ENCODE measurements at regions not wholly inside any gene's neighbourhood (a gene's known extent, or its start where the extent isn't known, plus 50 kb on each side); places are given as distances from the start of the nearest gene placed in this dataset.
A peak's percentile ranks its signal among the peaks of the same experiment; 100 is the strongest.

DNA sequence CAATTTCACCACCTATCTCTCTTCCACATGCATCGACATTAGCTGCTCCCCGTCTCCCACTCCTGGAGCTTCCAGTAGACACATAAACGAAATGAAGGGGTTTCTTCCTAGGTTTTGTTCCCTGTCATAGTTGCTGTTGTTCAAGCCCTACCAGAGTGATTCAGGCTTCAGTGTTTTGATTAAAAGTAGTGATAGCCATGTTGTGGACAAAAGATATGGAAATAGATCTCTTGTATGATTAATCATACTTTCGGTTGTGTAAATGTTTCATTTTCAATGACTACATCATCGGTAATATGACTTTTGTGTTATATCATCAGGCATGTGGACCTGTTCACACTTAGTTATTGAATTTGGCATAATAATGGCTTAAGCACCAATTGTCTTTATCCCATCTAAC lies 96.5 kb upstream of the KLF3 start:
- DNase-seq = no peak

DNA sequence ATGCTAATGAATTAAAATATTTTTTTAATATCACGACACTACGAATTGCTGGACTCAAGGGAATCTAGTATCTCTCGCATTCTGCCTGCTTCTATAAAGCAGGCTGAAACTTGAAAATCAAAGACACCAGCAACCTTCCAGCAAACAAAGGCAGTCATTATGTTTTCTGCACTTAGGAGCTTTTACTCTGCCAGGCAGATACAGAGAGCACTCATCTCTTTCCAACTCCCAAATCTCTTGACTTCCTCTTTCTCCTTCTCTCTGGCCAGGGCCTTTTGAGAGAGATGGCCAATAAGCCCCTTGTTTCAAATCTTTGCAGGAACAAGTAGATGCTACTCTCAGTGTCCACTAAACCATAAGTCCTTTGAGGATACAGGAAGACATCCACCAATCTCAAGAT lies 95.2 kb upstream of the KLF3 start:
- no peak for DNase-seq

DNA sequence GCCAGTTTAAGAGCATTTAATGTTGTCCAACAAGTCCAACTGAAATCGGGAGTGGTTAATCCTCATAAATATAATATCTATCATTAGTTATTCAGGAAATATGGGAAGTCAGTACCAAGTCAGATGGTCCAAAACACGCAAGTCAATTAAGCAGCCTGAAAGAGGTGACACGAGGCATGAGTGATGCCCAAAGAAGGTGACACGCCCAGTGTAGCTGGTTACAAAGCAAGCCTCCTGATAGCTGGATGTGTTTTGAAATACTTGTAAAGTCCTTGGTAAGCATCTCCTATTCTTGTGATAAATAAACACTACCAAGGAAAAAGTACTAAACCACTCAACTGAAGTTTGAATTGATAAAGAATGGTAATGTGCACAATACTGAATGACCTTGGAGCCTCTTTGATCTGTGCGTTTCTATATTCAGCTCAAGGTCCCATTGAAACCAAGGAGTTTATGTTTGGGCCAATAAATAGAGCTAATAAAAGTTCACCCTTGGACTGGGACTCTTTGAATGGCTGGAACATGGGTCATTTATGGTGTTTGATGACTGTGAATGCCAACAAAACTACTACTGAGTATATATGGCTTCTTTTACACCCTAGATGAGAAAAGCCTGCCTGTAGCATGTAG lies 93.2 kb upstream of the KLF3 start:
- DNase-seq = no peak

DNA sequence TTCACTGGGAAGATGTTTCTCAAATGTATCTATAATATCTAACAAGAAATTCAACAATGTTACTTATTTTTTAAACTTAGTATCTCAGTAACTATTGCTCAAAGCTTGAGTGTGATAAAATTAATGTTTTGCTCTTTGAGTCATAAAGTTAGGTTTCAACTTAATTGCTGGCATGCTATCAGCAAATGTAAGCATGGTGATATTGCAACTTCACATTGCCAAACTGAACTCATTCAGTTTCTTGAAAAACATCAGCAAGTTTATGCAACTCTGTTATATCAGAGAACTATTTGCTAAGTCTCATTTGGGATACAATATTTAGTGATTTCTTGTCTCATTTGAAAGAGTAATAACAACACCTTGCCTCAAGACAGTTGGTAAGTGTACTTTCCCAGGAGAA lies 91.2 kb upstream of the KLF3 start:
- no peak for DNase-seq

DNA sequence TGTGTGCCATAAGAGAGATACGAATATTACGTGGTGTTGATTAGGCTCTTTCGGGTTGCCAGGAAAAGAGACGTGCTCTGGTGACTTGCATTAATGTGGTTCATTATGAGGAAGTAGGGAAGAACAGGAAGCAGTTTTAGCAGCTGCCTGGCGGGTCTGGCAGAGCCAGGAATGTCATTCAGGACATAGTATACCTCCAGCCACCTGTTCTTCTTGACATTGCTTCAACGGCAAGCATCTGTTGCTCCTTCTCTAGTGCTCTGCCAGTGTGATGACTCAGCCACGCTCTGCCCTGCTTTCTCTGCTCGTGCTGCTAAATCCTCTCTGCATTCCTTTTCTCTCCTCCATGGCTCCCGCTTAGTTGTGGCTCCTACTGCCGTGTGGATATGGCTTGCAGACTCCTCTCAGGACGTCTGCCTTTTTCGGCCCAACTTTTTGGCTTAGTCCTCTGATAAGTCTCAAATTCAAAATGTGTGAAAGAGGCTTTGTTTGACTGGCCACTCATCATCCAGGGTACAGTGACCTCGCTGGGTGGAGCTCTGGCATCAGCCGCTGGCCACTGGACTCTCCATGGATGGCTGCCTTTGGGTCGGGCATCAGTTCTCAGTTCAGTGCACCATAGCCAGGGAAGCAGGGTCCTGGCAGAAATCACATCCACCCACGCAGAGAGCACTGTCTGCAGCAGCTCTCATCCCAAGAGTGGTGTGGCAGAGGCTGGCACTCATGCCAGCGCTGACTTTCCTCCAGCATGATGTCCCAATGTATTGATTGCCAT lies 89.3 kb upstream of the KLF3 start:
- DNase-seq = no peak

DNA sequence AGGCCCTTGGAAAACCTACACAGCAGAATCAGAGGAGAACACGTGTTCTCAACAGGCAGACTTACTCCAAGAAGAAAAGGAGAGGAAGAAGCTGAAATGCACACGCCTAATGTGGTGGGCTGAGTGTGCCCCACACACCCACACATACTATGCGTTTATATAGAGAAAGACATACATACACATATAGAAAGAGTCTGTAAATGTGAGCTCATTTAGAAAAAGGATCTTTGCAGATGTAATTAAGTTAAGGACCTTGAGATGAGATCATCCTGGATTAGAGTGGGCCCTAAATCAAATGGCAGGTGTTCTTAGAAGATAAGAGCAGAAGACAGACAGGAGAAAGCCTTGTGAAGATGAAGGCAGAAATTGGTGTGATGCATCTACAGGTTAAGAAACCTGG lies 87.2 kb upstream of the KLF3 start:
- DNase-seq = no peak

DNA sequence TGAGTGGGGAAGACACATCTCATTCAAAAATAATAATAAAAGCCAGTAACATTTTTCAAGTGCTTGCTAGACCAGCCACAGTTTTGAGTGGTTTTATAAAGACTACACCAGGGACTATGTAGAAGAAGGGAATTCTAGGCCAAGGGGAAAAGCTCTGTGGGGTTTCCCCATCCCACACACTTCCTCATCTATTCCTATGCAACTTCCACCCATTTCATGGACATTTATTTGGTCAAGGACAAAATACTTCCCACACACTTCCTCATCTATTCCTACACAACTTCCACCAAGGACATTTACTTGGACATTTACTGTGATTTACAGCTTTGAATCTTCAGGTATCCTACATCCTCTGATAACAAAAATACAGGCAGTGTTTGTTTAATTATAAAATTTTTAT lies 86.5 kb upstream of the KLF3 start:
- no peak for DNase-seq

DNA sequence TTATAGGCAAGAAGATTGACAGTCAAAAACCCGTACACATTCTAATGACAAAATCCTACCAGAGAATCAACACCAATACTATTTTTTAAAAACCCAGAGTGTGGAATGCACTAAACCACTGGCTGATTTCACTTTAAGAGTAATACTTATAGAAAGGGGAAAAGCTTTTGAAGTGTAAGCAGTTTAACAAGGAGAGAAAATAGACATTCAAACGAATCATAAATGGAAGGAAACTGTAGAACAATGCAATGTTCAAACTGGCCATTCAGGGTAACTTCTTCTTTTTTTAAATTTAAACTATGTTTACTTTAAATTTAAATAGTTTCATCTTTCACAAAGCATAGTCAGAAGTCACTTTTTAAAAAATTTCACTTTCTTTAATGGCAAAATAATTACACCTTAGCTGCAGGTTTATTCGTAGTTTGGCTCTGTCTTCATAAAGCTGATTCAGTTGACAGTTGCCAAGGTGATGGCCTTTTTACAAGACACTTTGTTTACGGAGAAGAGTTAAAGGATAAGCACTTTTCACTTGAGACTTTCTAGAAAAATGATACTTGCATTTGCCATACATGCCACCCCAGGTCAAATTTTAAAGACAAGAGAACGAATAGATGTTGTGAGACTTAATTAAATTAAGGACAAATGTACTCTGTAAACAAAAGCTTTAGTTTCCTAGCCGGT lies 82.4 kb upstream of the KLF3 start:
- DNase-seq = no peak

DNA sequence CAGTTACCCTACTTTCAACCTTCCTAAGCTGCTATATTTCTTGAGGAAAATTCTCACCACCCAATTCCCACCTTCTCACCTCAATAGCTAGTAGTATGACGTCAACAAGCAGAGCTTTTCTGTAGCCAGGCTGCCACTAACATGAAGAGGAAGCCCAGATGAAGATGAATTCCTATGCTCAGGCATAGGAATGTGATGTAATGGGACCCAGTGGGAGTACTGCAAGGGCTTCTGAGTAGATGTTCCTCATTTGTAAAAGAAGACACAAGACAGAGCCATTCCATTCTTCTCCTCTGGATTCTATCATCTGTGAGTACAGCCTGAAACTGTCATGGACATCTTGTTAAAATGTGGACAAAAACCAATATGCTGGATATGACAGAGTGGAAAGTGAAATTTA lies 81.6 kb upstream of the KLF3 start:
- no peak for DNase-seq

DNA sequence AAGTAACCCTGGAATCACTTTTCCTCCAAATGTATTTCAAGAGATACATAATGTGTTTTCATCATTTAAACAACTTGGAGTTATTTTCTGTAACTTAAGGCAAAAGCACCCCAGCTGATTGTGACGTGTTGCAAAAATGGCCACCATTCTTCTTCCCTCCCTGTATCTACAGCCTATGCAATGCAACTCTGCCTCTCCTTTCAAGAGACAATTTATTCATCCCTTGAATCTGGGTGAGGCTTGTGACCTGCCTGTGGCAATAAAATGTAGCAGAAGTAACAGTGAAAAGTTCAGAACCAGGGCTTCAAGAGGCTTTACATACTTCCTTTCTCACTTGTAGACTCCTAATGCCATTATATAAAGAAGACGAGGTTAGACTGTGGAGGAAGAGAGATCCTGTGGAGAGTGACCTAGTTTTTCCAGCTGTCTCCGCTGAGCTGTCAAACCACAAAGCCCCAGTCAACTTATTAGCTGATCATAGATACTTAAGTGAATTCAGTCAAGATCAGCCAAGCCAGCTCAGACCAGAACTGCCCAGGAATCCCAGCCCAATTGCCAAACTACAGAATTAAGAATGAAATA lies 81.0 kb upstream of the KLF3 start:
- DNase-seq = peak; percentile 20

DNA sequence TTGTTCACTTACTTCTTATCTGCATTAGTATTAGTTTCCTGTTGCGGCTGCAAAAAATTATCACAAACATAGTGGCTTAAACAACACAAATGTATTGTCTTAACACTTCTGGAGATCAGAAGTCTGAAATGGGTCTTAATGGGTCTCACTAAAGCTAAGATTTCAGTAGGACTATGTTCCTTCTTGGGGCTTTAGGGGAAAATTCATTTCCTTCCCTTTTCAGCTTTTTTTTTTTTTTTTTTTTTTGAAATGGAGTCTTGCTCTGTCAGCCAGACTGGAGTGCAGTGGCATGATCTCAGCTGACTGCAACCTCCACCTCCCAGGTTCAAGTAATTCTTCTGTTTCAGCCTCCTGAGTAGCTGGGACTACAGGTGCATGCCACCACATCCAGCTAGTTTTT lies 78.1 kb upstream of the KLF3 start:
- DNase-seq = no peak

DNA sequence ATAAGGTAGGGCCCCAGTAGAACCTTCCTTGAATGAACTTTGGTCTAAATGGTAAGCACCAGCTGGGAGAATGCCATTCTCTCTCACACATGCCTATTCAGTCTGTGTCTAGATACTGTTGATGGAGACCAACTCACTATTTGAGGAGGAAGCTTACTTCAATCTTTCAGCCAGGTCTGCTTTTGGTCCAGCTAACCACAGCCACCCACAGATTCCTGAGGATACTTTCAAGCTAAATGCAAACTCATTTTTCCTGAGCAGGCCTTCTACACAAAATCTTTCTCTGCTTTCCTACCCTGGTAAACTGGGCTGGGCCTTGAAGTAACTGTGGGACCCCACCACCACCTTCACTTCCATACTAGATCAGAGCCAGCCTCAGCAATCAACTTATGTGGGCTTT lies 76.9 kb upstream of the KLF3 start:
- no peak for DNase-seq

DNA sequence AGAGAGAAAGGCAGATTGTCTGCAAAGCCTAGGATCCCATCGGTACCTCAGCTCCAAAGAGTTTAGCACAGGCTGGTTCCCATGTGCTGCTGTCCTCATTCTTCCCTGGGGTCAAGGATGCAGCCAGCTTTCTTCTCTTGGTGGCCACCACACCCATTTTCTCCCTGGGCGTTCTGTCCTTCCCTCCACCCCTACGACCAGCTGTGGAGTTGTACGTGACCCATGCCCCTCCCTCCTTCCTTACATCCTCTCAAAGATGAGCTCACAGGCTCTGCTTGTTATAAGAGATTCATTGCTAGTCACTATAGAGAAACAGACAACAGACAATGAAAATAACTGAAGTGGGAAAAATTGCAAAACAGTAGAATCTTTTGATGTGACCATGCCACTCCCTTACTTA lies 74.0 kb upstream of the KLF3 start:
- no peak for DNase-seq

DNA sequence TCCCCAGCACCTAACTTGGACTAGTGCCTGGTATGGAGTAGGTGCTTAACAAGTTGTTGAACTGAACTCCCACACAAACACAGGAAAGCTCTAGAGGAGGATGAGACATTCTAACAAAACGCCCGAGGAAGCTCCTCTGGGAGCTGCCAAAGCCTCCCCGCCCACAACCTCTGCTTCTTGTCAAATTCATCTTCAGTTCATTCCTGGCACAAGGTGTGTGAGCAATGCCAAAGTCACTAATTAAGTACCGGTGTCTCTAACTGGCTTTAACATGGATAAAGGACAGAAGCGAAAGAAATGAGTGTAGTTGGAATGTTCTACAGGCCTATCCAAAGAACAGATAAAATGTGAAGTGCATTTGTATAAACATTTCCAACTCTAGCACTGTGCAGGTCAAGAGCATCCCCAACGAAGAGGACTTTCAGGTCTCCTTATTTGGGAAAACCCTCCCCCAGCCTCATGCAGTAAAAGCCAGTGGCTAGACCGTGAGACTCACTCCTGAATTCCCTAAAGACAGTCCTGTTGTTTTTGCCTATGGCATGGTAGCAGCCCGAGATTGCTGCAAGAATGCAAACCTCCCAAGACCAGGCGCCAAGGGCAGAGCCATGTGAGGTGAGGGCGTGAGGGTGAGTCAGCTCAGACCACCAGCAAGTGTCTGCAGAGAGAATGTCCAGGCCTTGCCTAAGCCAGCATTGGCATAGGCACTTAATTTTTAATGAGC lies 72.2 kb upstream of the KLF3 start:
- no peak for DNase-seq

DNA sequence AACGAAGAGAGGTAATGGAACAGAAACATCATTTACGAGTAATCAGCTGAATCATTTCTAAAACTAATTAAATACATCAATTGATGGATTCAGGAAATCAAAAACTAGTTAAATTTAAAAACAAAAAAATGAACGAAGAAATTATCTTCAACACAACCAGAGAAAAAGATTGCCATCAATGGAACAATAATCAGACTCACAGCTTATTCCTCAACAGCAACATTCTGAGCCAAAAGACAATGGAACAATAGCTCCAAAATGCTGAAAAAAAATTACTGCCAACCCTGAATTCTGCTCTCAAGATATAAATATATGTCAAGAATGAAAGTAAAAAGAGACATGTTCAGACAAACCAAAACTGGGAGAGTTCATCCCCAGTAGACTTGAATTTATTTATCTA lies 65.5 kb upstream of the KLF3 start:
- DNase-seq = no peak

DNA sequence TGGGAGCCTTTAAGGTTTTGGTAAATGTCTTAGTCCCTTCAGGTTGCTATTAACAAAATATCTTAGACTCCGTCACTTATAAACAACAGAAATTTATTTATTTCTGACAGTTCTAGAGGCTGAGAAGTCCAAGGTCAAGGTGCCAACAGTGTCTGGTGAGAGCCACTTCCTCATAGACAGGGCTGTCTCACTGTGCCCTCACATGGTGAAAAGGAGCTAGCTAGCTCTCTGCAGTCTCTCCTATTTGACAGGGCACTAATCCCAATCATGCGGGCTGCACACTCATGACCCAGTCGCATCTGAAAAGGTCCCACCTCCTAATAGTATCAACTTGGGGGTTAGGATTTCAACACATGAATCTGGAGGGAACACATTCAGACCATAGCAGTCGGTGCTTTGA lies 63.4 kb upstream of the KLF3 start:
- peak; percentile 13 for DNase-seq

DNA sequence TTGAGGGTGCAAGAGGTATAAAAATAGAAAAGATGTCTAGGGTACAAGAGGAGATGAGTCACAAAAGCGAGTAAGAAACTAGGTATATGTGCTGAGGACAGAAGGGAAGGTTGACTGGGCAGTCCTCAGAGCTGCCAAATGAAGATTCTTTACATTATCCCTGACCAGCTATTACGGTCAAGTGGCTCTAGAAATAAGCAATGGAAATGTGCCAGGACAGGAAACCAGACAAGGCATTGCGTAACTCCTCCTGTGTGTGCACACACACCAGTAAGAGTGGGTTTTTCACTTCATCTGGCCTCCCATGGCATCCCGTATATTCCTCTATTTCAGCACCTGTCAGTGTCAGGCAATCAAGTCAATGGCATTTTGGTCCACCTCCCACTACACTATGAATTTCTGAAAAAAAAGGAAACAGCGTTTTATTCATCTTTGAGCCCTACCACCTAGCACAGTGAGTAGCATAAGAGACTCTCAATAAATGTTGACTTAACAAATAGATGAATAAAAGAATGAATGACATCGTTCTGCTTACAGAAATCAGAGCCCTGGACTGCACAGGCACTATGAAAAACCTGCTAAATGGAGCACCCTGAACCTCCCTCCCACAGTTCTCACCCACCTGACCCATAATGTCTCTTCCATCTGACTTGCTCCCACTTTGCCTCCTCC lies 62.6 kb upstream of the KLF3 start:
- no peak for DNase-seq

DNA sequence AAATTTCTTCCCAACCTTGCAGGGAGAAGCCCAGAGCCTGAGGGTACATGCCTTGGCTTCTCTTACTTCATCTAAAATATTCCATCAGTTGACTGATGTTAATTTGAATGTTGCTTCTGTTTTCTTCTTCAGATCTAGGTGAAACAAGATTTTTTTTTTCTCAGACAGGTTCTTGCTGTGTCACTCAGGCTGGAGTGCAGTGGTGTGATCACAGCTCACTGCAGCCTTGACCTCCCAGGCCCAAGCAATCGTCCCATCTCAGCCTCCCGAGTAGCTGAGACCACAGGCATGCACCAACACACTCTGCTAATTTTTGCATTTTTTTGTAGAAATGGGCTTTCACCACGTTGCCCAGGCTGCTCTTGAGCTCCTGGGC lies 62.1 kb upstream of the KLF3 start:
- no peak for DNase-seq

DNA sequence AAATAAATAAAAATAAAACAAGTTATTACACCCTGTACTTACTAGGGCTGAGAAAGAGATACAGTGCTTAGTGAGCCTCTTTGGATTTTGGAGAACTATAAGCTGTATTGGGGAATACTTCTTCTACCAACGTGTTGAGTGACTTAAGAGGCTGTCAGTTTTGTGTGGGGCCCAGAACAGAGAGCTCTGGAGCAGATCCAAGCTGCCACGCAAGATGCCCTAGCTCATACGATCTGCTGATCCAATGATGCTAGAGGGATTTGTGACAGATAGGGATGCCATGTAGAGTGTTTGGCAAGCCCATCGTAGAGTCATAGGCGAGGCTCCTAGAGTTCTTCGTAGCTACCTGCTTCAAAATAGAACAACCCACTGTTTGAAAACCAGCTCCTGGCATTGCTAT lies 60.3 kb upstream of the KLF3 start:
- DNase-seq = no peak

DNA sequence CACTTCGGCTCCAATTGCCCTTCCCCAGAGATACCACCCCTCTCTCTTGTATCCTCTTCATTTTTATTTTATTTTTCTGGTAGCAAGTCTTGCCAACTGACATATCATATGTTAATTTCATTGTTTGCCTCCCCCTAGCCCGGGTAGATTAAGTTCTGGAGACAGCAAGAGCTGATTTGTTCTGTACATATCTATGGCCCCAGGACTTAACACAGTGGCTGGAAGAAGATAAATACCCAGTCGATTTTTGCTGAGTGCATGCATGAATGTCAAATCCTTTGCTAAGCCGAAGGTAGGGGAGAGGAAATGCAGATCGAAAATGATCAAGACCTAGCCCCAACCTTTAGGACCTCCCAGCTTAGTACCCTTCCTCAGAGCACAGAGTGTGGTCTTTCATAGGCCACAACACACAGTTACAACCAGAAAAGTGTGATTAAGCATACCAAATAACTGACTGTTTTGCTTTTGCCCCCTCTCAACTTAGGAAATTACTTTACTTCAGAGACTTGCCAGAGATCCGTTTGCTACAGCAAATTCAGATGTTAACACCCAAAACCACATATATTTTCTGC lies 58.7 kb upstream of the KLF3 start:
- DNase-seq = no peak

DNA sequence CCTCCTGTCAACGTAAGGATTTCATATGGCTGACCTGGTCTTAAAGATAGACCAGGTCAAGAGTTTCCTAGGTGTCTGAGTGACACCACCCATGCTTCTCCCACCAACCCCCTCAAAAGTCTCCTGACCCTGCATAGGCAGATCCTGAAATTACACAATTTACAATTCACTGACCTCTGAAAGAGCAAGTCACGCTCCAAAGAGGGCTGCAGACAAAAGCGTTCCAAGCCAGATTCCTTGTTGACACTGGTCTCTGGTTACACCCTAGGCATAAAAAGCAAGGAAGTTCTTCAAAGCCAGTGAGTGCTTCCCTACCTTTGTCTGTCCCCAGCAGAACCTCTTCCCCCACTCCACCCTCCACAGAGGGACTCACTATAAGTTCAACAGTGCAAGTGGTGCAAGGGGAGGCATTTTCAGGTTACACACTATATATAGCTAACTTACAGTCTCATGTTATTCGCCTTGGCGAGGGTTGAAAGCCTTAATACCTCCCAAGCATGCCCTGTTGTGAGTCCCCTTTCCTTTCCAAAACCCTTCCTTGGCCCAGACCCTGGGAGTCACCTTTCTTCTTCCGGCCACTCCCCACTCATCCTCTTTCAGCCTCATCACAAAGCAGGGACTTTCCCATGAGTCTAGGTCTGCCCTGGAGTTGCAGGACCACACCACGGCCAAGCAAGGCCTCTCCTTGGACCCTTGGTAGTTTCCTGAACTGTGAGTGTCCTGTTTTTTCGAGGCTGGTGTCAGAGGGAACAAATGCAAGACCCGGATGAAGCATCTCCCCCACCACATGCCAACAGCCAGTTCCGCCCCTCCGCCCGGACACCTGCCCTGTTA lies 58.0 kb upstream of the KLF3 start:
- DNase-seq = no peak

DNA sequence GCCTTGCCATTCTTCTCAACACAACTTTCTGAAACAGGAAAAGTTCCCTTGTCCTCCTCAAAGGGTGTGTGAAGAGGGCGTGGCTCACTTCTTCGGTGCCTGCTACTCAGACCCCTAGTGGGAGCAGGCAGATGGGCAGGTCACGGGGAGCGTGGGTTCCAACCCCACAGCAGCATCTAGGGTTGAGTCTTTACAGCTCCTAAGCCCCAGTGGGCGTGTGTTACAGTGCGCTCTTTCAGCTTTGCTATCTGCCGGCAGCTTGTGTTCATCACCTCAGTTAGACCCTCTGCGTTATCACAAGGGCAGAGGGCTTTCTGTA lies 57.5 kb upstream of the KLF3 start:
- peak; percentile 7 for DNase-seq
